GM23248 (cell line): ENCODE measurements at regions not wholly inside any gene's neighbourhood (a gene's known extent, or its start where the extent isn't known, plus 50 kb on each side); places are given as distances from the start of the nearest gene placed in this dataset.

ENCODE experiments used
- EZH2 ChIP-seq: fragments of 200-600 bp; sonication (generic); IDR thresholded peaks from 2 replicates; pipeline ENCODE4 v1.6.1; 2018; ENCODE audit warnings: antibody characterized with exemption, mild to moderate bottlenecking; ENCODE audit not compliant: insufficient read depth, poor library complexity, severe bottlenecking
- EZH2phosphoT487 ChIP-seq: fragments of 200-600 bp; sonication (generic); IDR thresholded peaks from 2 replicates; pipeline ENCODE4 v1.6.1; 2018; ENCODE audit warnings: antibody characterized with exemption, moderate library complexity, mild to moderate bottlenecking, low read depth; ENCODE audit not compliant: insufficient read depth

DNA sequence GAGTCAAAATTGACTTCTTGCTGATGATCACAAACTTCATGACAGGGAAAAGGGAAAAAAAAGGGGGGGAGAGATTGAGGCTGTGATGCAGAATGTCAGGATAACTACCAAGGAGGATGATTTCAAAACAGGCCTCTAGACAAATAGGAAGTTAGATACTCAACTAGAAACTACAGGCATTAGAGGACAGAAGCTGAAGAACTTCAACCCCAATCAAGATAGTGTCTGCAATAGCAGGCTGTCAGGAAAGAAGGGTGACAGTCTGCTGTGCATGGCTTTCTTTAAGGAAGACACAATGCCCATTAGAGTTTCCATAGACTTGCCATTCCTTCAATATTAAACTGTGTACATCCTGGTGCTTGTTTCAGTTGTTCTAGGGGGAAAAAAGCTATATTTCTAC lies 257.2 kb downstream of the TTLL7 start:
- no peak for TF ChIP-seq EZH2
- no peak for TF ChIP-seq EZH2phosphoT487
